CD14-positive monocyte (primary cell): ENCODE measurements at regions not wholly inside any gene's neighbourhood (a gene's known extent, or its start where the extent isn't known, plus 50 kb on each side); places are given as distances from the start of the nearest gene placed in this dataset.

Experiments used
- DNase-seq, 3 donors: peaks; one replicate each; pipeline ENCODE4 v3.0.0-alpha.2; 2011 to 2022
- H2AFZ ChIP-seq: 2 replicates; pipeline ENCODE4 v1.6.0; 2012; ENCODE audit warnings: mild to moderate bottlenecking, low read depth, low read length, inconsistent platforms; ENCODE audit not compliant: insufficient read depth, poor library complexity, severe bottlenecking
- H3K27ac ChIP-seq, 2 donors: 1 replicate in 1 of 2; 2 replicates in 1 of 2; pipeline ENCODE4 v1.5.1; 2012 to 2013; ENCODE audit warnings: low read length in 2 of 2, control low read depth in 1 of 2, inconsistent platforms in 1 of 2, low read depth in 1 of 2, mild to moderate bottlenecking in 1 of 2
- H3K27me3 ChIP-seq, 2 donors: one replicate each; pipeline versions ENCODE4 v1.6.0 to v1.6.1; 2011 to 2013; ENCODE audit warnings: low read length in 2 of 2; ENCODE audit not compliant: control insufficient read depth in 2 of 2, insufficient read depth in 2 of 2
- H3K36me3 ChIP-seq, 2 donors: replicated peaks in 1 of 2; 1 replicate in 1 of 2; 2 replicates in 1 of 2; pipeline versions ENCODE4 v1.5.1 to v1.6.1; 2012 to 2013; ENCODE audit warnings: low read length in 2 of 2, control low read depth in 1 of 2, inconsistent platforms in 1 of 2, mild to moderate bottlenecking in 1 of 2; ENCODE audit not compliant: insufficient read depth in 2 of 2, control insufficient read depth in 1 of 2
- H3K4me1 ChIP-seq, 2 donors: 1 replicate in 1 of 2; 2 replicates in 1 of 2; pipeline versions ENCODE4 v1.5.1 to v1.6.1; 2012 to 2013; ENCODE audit warnings: low read length in 2 of 2, control low read depth in 1 of 2, inconsistent platforms in 1 of 2, mild to moderate bottlenecking in 1 of 2, moderate library complexity in 1 of 2; ENCODE audit not compliant: insufficient read depth in 2 of 2, control insufficient read depth in 1 of 2
- H3K4me2 ChIP-seq: replicated peaks from 2 replicates; pipeline ENCODE3; 2012; ENCODE audit warnings: low read length, moderate library complexity, mild to moderate bottlenecking; ENCODE audit not compliant: poor library complexity, severe bottlenecking; ENCODE audit errors: extremely low read depth
- H3K4me3 ChIP-seq, 3 experiments: fragments of 200-600 bp in 1 of 3; sonication (generic) in 1 of 3; replicated peaks in 1 of 3; 1 replicate in 2 of 3; 2 replicates in 1 of 3; pipeline ENCODE4 v1.5.1; 2011 to 2013; ENCODE audit warnings: low read length in 3 of 3, mild to moderate bottlenecking in 3 of 3, control low read depth in 2 of 3, low read depth in 2 of 3, inconsistent platforms in 1 of 3, moderate library complexity in 1 of 3
- H3K79me2 ChIP-seq: 2 replicates; pipeline ENCODE4 v1.6.0; 2012; ENCODE audit warnings: mild to moderate bottlenecking, control low read depth, inconsistent platforms, low read length, moderate library complexity; ENCODE audit not compliant: insufficient read depth
- H3K9ac ChIP-seq: 2 replicates; pipeline ENCODE4 v1.6.0; 2017; ENCODE audit warnings: low read length, mild to moderate bottlenecking; ENCODE audit not compliant: insufficient read depth, poor library complexity, severe bottlenecking
- H3K9me3 ChIP-seq, 2 donors: replicated peaks in 1 of 2; 1 replicate in 1 of 2; 2 replicates in 1 of 2; pipeline versions ENCODE4 v1.5.1 to v1.6.1; 2012 to 2013; ENCODE audit warnings: low read length in 2 of 2, control low read depth in 1 of 2; ENCODE audit not compliant: control insufficient read depth in 1 of 2, insufficient read depth in 1 of 2
- H4K20me1 ChIP-seq: 2 replicates; pipeline ENCODE4 v1.6.0; 2012; ENCODE audit warnings: mild to moderate bottlenecking, low read length, control low read depth, moderate library complexity; ENCODE audit not compliant: insufficient read depth
- H3K27ac Mint-ChIP-seq, 7 donors: one replicate each; pipeline ENCODE4 v1.8.0; 2020; ENCODE audit warnings: mild to moderate bottlenecking in 7 of 7, mixed read lengths in 7 of 7, moderate library complexity in 6 of 7, inconsistent platforms in 2 of 7
- H3K27me3 Mint-ChIP-seq, 3 donors: one replicate each; pipeline ENCODE4 v1.8.0; 2021 to 2022; ENCODE audit warnings: low read depth in 3 of 3, mild to moderate bottlenecking in 3 of 3, mixed read lengths in 3 of 3, moderate library complexity in 3 of 3, inconsistent platforms in 1 of 3
- H3K36me3 Mint-ChIP-seq, 2 donors: one replicate each; pipeline ENCODE4 v1.8.0; 2020; ENCODE audit warnings: mixed read lengths in 2 of 2, inconsistent platforms in 1 of 2, mild to moderate bottlenecking in 1 of 2
- H3K4me1 Mint-ChIP-seq: one replicate; pipeline ENCODE4 v1.8.0; 2020; ENCODE audit warnings: mild to moderate bottlenecking, mixed read lengths
- H3K4me3 Mint-ChIP-seq, 2 donors: one replicate each; pipeline ENCODE4 v1.8.0; 2020; ENCODE audit warnings: mild to moderate bottlenecking in 2 of 2, mixed read lengths in 2 of 2, moderate library complexity in 1 of 2
- H3K9me3 Mint-ChIP-seq, 7 donors: one replicate each; pipeline ENCODE4 v1.8.0; 2020 to 2022; ENCODE audit warnings: mixed read lengths in 7 of 7, mild to moderate bottlenecking in 6 of 7, moderate library complexity in 6 of 7, inconsistent platforms in 2 of 7
- WGBS: methylation state at CpG from one replicate; pipeline ENCODE4 v1.1.5; 2013; ENCODE audit warnings: missing lambda C conversion rate; ENCODE audit not compliant: insufficient coverage; 5-methylcytosine and 5-hydroxymethylcytosine counted together
- intact Hi-C, 2 donors: fragments of 100-400 bp; cut with micrococcal nuclease; formaldehyde crosslinking; loops; one replicate each; pipeline versions ENCODE4 v1.15.0 to v1.15.1; 2023
- TF ChIP-seq, protein P1 (sequence below): fragments of 200-600 bp; IDR thresholded peaks from one replicate; pipeline ENCODE4 v1.8.0; 2022; ENCODE audit warnings: antibody characterized with exemption, mild to moderate bottlenecking

DNA sequence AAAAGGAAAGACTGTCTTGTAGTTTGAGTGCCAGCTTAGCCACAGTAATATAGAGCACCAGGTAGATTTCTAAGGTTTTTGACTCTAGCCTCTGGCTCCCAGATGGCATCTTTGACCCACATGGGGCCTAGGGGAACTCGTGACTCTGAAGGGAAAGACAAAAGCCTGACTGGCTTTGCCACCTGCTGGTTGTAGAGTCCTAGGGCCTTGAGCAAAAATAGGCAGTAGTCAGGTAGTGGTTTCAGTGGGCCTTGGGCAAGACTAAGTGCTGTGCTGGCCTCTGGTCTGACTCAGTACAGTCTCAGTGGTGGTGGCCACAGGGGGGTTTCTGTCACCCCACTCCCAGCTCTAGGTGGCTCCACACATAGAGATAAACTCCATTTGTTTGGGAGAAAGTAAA is 349.4 kb downstream of the FAM181B start:
- no peaks in the 10 kb centered on the region for H3K36me3 Mint-ChIP-seq
- Histone ChIP-seq H4K20me1 (no peaks in the 10 kb centered on the region), H3K4me2 (no peak overlapping the region), H3K4me3 (no peak overlapping the region), H3K9ac (no peak overlapping the region), H3K4me1 (no peaks in the 10 kb centered on the region), H3K36me3 (no peaks in the 10 kb centered on the region), H3K79me2 (no peaks in the 10 kb centered on the region), H3K27ac (no peak overlapping the region), H3K9me3 (peaks cover 0 to 7% of the 10 kb centered on the region in 2 donors), H3K27me3 (no peaks in the 10 kb centered on the region), H2AFZ (no peak overlapping the region)
- TF ChIP-seq, protein P1, sequence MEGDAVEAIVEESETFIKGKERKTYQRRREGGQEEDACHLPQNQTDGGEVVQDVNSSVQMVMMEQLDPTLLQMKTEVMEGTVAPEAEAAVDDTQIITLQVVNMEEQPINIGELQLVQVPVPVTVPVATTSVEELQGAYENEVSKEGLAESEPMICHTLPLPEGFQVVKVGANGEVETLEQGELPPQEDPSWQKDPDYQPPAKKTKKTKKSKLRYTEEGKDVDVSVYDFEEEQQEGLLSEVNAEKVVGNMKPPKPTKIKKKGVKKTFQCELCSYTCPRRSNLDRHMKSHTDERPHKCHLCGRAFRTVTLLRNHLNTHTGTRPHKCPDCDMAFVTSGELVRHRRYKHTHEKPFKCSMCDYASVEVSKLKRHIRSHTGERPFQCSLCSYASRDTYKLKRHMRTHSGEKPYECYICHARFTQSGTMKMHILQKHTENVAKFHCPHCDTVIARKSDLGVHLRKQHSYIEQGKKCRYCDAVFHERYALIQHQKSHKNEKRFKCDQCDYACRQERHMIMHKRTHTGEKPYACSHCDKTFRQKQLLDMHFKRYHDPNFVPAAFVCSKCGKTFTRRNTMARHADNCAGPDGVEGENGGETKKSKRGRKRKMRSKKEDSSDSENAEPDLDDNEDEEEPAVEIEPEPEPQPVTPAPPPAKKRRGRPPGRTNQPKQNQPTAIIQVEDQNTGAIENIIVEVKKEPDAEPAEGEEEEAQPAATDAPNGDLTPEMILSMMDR: no peak
- no peak for DNase-seq
- WGBS: 22% methylated on average over 1 of the region's 1 CpG
- no peaks in the 10 kb centered on the region for H3K4me1 Mint-ChIP-seq
- intact Hi-C loops: no loop called here
- peaks cover 0 to 5% (median 0%) of the 10 kb centered on the region in 3 donors for H3K27me3 Mint-ChIP-seq
- H3K9me3 Mint-ChIP-seq: peaks cover 0 to 8% (median 2%) of the 10 kb centered on the region in 7 donors
- no peak overlapping the region for H3K4me3 Mint-ChIP-seq
- H3K27ac Mint-ChIP-seq: no peak overlapping the region

DNA sequence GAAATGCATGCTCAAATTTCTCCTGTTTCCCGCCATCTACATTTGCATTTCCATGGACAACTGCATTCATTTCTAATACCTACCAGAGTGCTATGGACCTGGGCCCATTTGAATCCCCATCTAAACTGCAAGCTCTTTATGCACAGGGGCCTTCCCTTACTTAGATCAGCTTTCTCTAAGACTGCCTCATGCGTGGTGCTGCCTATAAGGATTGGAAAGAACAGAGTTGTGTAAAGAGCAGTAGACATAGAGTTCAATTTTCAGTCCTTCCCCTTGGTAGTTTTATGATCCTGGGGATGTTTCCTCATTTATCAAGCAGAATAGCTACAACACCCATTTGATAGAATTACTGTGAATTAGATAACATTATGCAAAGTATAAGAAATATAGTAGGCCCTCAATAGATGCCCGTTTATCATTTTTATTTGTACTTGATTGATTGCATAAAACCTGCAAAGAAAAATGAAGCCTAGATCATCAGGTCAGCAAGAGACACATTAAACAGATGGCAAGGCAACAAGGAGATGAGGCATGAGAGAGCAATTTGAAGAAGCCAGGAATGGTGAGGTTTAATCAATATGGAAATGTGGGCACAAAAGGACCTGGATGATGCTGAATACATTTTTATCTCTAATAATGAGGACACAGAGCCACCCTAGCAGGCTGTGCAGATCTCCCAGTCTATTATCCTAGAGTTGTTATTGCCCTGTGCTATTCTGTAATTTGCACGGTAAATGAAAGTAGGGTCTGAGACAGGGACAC is 359.7 kb downstream of the FAM181B start:
- intact Hi-C loops: no loop called here
- Histone ChIP-seq H3K4me3 (no peak overlapping the region), H2AFZ (no peak overlapping the region), H3K4me1 (no peaks in the 10 kb centered on the region), H3K36me3 (no peaks in the 10 kb centered on the region), H3K4me2 (no peak overlapping the region), H3K27ac (no peak overlapping the region), H3K9me3 (no peaks in the 10 kb centered on the region), H4K20me1 (no peaks in the 10 kb centered on the region), H3K27me3 (no peaks in the 10 kb centered on the region), H3K79me2 (no peaks in the 10 kb centered on the region), H3K9ac (no peak overlapping the region)
- WGBS: 80% methylated on average over 2 of the region's 4 CpGs
- Mint-ChIP-seq H3K9me3 (peaks cover 0 to 9% (median 0%) of the 10 kb centered on the region in 7 donors), H3K27me3 (no peaks in the 10 kb centered on the region), H3K4me3 (no peak overlapping the region), H3K4me1 (no peaks in the 10 kb centered on the region), H3K36me3 (no peaks in the 10 kb centered on the region), H3K27ac (no peak overlapping the region)
- no peak for DNase-seq
- TF ChIP-seq, protein P1: no peak
